ENCODE measurements at regions not wholly inside any gene's neighbourhood (a gene's known extent, or its start where the extent isn't known, plus 50 kb on each side); places are given as distances from the start of the nearest gene placed in this dataset.

- ATAC-seq (ENCODE audit: low read depth) (no peak), DNase-seq (no peak)
- Histone ChIP-seq H3K4me2 (replicated peaks; ENCODE audit: low read depth, low read length, poor library complexity, severe bottlenecking) (no peak overlapping the region), H3K79me2 (ENCODE audit: control insufficient read depth, insufficient read depth, low read length) (no peaks in the 10 kb centered on the region), H2AFZ (ENCODE audit: insufficient read depth, low read depth, low read length, poor library complexity, severe bottlenecking) (no peak overlapping the region), H3K9ac (ENCODE audit: low read length) (no peak overlapping the region), H3K4me1 (ENCODE audit: control insufficient read depth in 2 of 2, insufficient read depth in 2 of 2, low read length in 2 of 2) (no peaks in the 10 kb centered on the region), H3K36me3 (replicated peaks in 1 of 2; ENCODE audit: control extremely low read depth in 1 of 2, control insufficient read depth in 1 of 2, extremely low read depth in 1 of 2, insufficient read depth in 2 of 2, low read length in 1 of 2) (no peaks in the 10 kb centered on the region), H3K27ac (ENCODE audit: low read length in 2 of 2) (no peak overlapping the region), H4K20me1 (ENCODE audit: control insufficient read depth, insufficient read depth, low read length, poor library complexity, severe bottlenecking) (no peaks in the 10 kb centered on the region), H3K4me3 (ENCODE audit: control extremely low read depth in 1 of 5, extremely low read depth in 1 of 5, insufficient read depth in 1 of 5, low read depth in 2 of 5, low read length in 4 of 5) (no peak overlapping the region), H3K9me3 (ENCODE audit: control extremely low read depth in 1 of 3, control insufficient read depth in 2 of 3, insufficient read depth in 1 of 3, low read length in 2 of 3) (no peaks in the 10 kb centered on the region), H3K27me3 (replicated peaks in 1 of 4; ENCODE audit: control extremely low read depth in 1 of 4, control insufficient read depth in 3 of 4, insufficient read depth in 4 of 4, low read length in 3 of 4) (no peaks in the 10 kb centered on the region)
- Mint-ChIP-seq H3K27ac (no peak overlapping the region), H3K27me3 (no peaks in the 10 kb centered on the region), H3K4me3 (no peak overlapping the region), H3K4me1 (no peaks in the 10 kb centered on the region), H3K9me3 (ENCODE audit: insufficient read depth) (peaks cover 2% of the 10 kb centered on the region)
- intact Hi-C loops (cut with micrococcal nuclease) = no loop called here
- 89% methylated on average over 3 of the region's 3 CpGs for WGBS (ENCODE audit: insufficient coverage)
- CTCF ChIA-PET = no interaction called here
- no peak for TF ChIP-seq CTCF (IDR thresholded peaks at IDR 0.05)
- TF ChIP-seq EZH2 (IDR thresholded peaks at IDR 0.05; ENCODE audit: borderline replicate concordance, insufficient read depth, low read depth, low read length, poor library complexity, severe bottlenecking) = no peak
- POLR2A ChIA-PET = no interaction called here
Observed at GRCh38 chr11:127199306-127199801, 198.8 kb upstream of the KIRREL3 start.

DNA sequence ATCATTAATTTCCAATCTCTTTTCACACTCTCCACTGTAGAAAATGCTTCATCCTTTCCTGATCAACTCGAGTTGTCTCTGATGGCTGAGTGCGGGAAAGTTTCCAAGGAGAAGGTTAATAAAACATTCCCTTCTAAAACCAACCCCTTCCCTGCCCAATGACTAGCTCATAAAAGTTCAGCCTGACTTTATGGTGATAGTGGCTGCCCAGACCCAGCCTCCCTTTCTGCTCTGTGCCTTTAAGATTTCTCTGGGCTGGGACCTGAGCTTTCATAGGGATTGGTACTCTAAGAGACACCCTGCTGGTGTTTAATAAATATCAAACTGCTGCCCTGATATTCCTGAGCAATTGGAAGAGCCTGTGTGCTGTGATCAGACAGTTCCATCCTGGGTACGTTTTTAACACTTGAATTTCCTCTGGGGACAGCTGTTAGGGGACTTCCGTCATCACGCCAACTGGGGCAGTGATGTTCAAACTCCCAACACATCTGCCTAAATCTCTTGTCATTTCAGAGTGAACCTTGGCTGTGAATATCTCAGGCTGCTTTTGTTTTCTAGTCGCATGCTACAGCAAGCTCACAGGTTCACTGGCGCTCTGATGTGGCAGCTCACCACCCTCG lies 195.0 kb upstream of the KIRREL3 start:
- TF ChIP-seq EZH2 (IDR thresholded peaks at IDR 0.05; ENCODE audit: borderline replicate concordance, insufficient read depth, low read depth, low read length, poor library complexity, severe bottlenecking) = no peak
- TF ChIP-seq CTCF (IDR thresholded peaks at IDR 0.05) = no peak
- POLR2A ChIA-PET = no interaction called here
- intact Hi-C loops (cut with micrococcal nuclease) = no loop called here

More for the DNA sequence above, 195.0 kb upstream of the KIRREL3 start:
- Mint-ChIP-seq H3K27me3 (no peaks in the 10 kb centered on the region), H3K4me1 (no peaks in the 10 kb centered on the region), H3K27ac (no peak overlapping the region), H3K9me3 (ENCODE audit: insufficient read depth) (peaks cover under 1% of the 10 kb centered on the region), H3K4me3 (no peak overlapping the region)
- Histone ChIP-seq H3K79me2 (ENCODE audit: control insufficient read depth, insufficient read depth, low read length) (no peaks in the 10 kb centered on the region), H2AFZ (ENCODE audit: insufficient read depth, low read depth, low read length, poor library complexity, severe bottlenecking) (no peak overlapping the region), H3K36me3 (replicated peaks in 1 of 2; ENCODE audit: control extremely low read depth in 1 of 2, control insufficient read depth in 1 of 2, extremely low read depth in 1 of 2, insufficient read depth in 2 of 2, low read length in 1 of 2) (no peaks in the 10 kb centered on the region), H3K4me2 (replicated peaks; ENCODE audit: low read depth, low read length, poor library complexity, severe bottlenecking) (no peak overlapping the region), H3K4me3 (ENCODE audit: control extremely low read depth in 1 of 5, extremely low read depth in 1 of 5, insufficient read depth in 1 of 5, low read depth in 2 of 5, low read length in 4 of 5) (no peak overlapping the region), H3K27me3 (replicated peaks in 1 of 4; ENCODE audit: control extremely low read depth in 1 of 4, control insufficient read depth in 3 of 4, insufficient read depth in 4 of 4, low read length in 3 of 4) (no peaks in the 10 kb centered on the region), H4K20me1 (ENCODE audit: control insufficient read depth, insufficient read depth, low read length, poor library complexity, severe bottlenecking) (no peaks in the 10 kb centered on the region), H3K9me3 (ENCODE audit: control extremely low read depth in 1 of 3, control insufficient read depth in 2 of 3, insufficient read depth in 1 of 3, low read length in 2 of 3) (no peaks in the 10 kb centered on the region), H3K4me1 (ENCODE audit: control insufficient read depth in 2 of 2, insufficient read depth in 2 of 2, low read length in 2 of 2) (no peaks in the 10 kb centered on the region), H3K9ac (ENCODE audit: low read length) (no peak overlapping the region), H3K27ac (ENCODE audit: low read length in 2 of 2) (no peak overlapping the region)
- CTCF ChIA-PET = no interaction called here
- DNase-seq (no peak), ATAC-seq (ENCODE audit: low read depth) (no peak)
- WGBS (ENCODE audit: insufficient coverage) = 64% methylated on average over 6 of the region's 8 CpGs

Measured in B cell (primary cell).